DND-41 (cell line): ENCODE measurements at regions not wholly inside any gene's neighbourhood (a gene's known extent, or its start where the extent isn't known, plus 50 kb on each side); places are given as distances from the start of the nearest gene placed in this dataset.

ENCODE experiments used
- ATAC-seq: fragments of 200-7000 bp; cut with Tn5 transposase; 3 replicates; pipeline ENCODE4 v1.9.1; 2021; ENCODE audit warnings: low read depth; ENCODE audit not compliant: insufficient read depth
- DNase-seq: peaks from one replicate; pipeline ENCODE4 v3.0.0-alpha.2; 2020
- H2AFZ ChIP-seq: 2 replicates; pipeline ENCODE4 v1.6.0; 2012; ENCODE audit warnings: low read depth, low read length
- H3K27ac ChIP-seq: 2 replicates; pipeline ENCODE4 v1.5.1; 2012; ENCODE audit warnings: low read length, inconsistent platforms
- H3K27me3 ChIP-seq: fragments of 200-600 bp; sonication (generic); 2 replicates; pipeline ENCODE4 v1.6.0; 2012; ENCODE audit warnings: low read length, mild to moderate bottlenecking, inconsistent platforms; ENCODE audit not compliant: insufficient read depth, poor library complexity
- H3K36me3 ChIP-seq: 2 replicates; pipeline ENCODE4 v1.5.1; 2012; ENCODE audit warnings: low read length, inconsistent platforms; ENCODE audit not compliant: insufficient read depth
- H3K4me1 ChIP-seq: 2 replicates; pipeline ENCODE4 v1.5.1; 2012; ENCODE audit warnings: mild to moderate bottlenecking, low read length; ENCODE audit not compliant: insufficient read depth
- H3K4me2 ChIP-seq: 2 replicates; pipeline ENCODE4 v1.6.0; 2012; ENCODE audit warnings: mild to moderate bottlenecking, moderate library complexity, low read length, inconsistent platforms; ENCODE audit not compliant: insufficient read depth
- H3K4me3 ChIP-seq, 2 experiments: fragments of 200-600 bp in 1 of 2; shearing (Covaris generic) in 1 of 2; 2 replicates each; pipeline ENCODE4 v1.5.1; 2012 to 2016; ENCODE audit warnings: inconsistent platforms in 2 of 2, low read length in 2 of 2, mild to moderate bottlenecking in 2 of 2, low read depth in 1 of 2, moderate library complexity in 1 of 2
- H3K79me2 ChIP-seq: 2 replicates; pipeline ENCODE4 v1.6.0; 2012; ENCODE audit warnings: low read length, inconsistent platforms; ENCODE audit not compliant: insufficient read depth
- H3K9ac ChIP-seq: 2 replicates; pipeline ENCODE4 v1.6.0; 2012; ENCODE audit warnings: low read depth, mild to moderate bottlenecking, inconsistent platforms, low read length, moderate library complexity
- H3K9me3 ChIP-seq: 2 replicates; pipeline ENCODE4 v1.5.1; 2012; ENCODE audit warnings: low read length, moderate library complexity, mild to moderate bottlenecking, inconsistent platforms; ENCODE audit not compliant: insufficient read depth, severe bottlenecking
- H4K20me1 ChIP-seq: 2 replicates; pipeline ENCODE4 v1.6.0; 2012; ENCODE audit warnings: low read length; ENCODE audit not compliant: insufficient read depth
- EZH2 ChIP-seq: IDR thresholded peaks from 3 replicates; pipeline ENCODE4 v1.6.1; 2012; ENCODE audit warnings: borderline replicate concordance, low read depth, mild to moderate bottlenecking, moderate library complexity, low read length, inconsistent platforms; ENCODE audit not compliant: severe bottlenecking
- TF ChIP-seq, protein P1 (sequence below): IDR thresholded peaks from 2 replicates; pipeline ENCODE4 v1.5.1; 2012; ENCODE audit warnings: borderline replicate concordance, low read length, moderate library complexity, mild to moderate bottlenecking; ENCODE audit not compliant: poor library complexity, severe bottlenecking; ENCODE audit errors: extremely low read depth

DNA sequence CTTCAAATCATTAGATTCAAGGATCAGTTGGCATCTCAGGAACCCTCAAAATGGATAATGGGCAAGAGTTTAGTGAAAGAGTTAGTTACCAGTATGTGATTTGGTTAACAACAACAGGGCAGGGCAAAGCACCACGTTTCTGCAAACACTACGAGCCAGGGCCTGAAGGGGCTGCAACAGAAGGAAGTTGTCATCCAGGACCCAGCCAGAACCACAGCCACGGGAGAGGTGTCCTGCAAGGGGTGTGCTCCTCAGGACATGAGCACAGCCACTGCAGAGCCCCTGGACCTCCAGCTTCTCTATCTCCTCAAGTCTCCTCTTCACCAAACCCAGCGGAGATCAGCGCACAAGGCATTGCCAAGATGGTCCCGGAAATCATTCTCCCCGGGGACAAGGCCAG lies 173.3 kb upstream of the PIEZO2 start:
- H3K27ac ChIP-seq: no peak overlapping the region
- no peak for DNase-seq

DNA sequence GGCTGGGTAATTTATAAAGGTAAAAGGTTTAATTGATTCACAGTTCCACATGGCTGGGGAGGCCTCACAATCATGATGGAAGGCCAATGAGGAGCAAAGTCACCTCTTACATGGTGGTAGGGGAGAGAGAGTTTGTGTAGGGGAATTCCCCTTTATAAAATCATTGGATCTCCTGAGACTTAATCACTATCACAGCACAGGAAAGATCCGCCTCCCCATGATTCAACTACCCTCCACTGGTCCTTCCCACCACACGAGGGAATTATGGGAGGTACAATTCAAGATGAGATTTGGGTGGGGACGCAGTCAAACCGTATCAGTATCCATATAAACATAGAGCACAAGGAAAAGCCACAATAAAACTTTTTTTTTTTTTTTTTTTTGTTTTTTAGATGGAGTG lies 172.6 kb upstream of the PIEZO2 start:
- no peaks in the 10 kb centered on the region for H3K79me2 ChIP-seq
- H3K4me2 ChIP-seq: no peak overlapping the region
- no peak overlapping the region for H3K4me3 ChIP-seq
- no peaks in the 10 kb centered on the region for H3K9me3 ChIP-seq
- H3K27me3 ChIP-seq: no peaks in the 10 kb centered on the region
- DNase-seq: no peak
- H2AFZ ChIP-seq: no peak overlapping the region
- peaks cover 29% of the 10 kb centered on the region for H3K4me1 ChIP-seq
- no peak for ATAC-seq
- H3K36me3 ChIP-seq: no peaks in the 10 kb centered on the region
- no peak overlapping the region for H3K9ac ChIP-seq
- H3K27ac ChIP-seq: no peak overlapping the region
- H4K20me1 ChIP-seq: no peaks in the 10 kb centered on the region
- TF ChIP-seq EZH2: no peak
- TF ChIP-seq, protein P1, sequence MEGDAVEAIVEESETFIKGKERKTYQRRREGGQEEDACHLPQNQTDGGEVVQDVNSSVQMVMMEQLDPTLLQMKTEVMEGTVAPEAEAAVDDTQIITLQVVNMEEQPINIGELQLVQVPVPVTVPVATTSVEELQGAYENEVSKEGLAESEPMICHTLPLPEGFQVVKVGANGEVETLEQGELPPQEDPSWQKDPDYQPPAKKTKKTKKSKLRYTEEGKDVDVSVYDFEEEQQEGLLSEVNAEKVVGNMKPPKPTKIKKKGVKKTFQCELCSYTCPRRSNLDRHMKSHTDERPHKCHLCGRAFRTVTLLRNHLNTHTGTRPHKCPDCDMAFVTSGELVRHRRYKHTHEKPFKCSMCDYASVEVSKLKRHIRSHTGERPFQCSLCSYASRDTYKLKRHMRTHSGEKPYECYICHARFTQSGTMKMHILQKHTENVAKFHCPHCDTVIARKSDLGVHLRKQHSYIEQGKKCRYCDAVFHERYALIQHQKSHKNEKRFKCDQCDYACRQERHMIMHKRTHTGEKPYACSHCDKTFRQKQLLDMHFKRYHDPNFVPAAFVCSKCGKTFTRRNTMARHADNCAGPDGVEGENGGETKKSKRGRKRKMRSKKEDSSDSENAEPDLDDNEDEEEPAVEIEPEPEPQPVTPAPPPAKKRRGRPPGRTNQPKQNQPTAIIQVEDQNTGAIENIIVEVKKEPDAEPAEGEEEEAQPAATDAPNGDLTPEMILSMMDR: no peak

More for the DNA sequence above, 173.3 kb upstream of the PIEZO2 start:
- Histone ChIP-seq H2AFZ (no peak overlapping the region), H3K79me2 (no peaks in the 10 kb centered on the region), H3K9me3 (no peaks in the 10 kb centered on the region), H3K4me3 (no peak overlapping the region), H3K4me2 (no peak overlapping the region), H3K27me3 (no peaks in the 10 kb centered on the region), H3K4me1 (peaks cover 29% of the 10 kb centered on the region), H4K20me1 (no peaks in the 10 kb centered on the region), H3K36me3 (no peaks in the 10 kb centered on the region), H3K9ac (no peak overlapping the region)
- TF ChIP-seq, protein P1: no peak
- no peak for TF ChIP-seq EZH2
- ATAC-seq: no peak

DNA sequence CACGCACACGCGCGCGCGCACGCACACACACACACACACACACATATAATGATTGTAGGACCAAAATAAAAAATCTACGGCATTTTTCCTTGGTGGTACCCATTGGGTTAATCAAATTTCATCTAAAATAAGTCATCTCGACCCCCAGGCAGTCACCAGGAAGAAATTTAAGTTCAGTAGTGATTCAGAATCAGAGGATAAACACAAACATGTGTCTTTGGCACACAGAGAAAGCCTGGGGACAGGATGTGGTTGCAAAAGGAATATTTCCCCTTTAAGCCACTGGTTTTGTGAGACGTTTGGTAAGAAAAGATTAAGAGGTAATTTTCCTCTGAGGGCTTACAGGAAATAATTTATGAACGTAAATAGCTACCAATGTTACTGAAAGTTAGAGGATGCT lies 171.6 kb upstream of the PIEZO2 start:
- H2AFZ ChIP-seq: no peak overlapping the region
- no peaks in the 10 kb centered on the region for H3K9me3 ChIP-seq
- no peak overlapping the region for H3K4me3 ChIP-seq
- ATAC-seq (peak; percentile 82), DNase-seq (peak; percentile 47)
- no peaks in the 10 kb centered on the region for H3K36me3 ChIP-seq
- H3K27me3 ChIP-seq: no peaks in the 10 kb centered on the region
- no peak overlapping the region for H3K4me2 ChIP-seq
- H4K20me1 ChIP-seq: no peaks in the 10 kb centered on the region
- TF ChIP-seq, protein P1: no peak
- no peak for TF ChIP-seq EZH2
- peaks cover 29% of the 10 kb centered on the region for H3K4me1 ChIP-seq
- H3K9ac ChIP-seq: no peak overlapping the region
- no peak overlapping the region; the same call in 1 of the 2 replicates for H3K27ac ChIP-seq
- H3K79me2 ChIP-seq: no peaks in the 10 kb centered on the region

DNA sequence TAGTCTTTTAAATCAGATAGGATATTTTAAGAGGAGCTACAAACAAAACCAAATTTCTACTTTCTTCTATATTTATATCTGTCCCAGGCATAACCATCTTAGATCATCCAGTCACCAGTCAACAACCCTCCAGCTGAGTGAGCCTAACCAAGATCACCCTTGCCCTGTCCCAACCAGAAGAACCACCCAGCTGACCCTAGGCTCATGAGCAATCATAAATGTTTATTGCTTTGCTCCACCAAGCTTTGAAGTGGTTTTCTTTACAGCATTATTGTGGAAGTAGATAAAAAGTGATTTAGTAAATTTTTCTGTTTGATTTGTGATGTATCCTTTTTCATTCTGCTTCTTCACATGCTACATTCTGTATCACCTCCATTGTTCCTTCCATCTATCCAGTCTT lies 167.2 kb upstream of the PIEZO2 start:
- Histone ChIP-seq H3K4me3 (no peak overlapping the region), H3K9ac (no peak overlapping the region), H3K79me2 (no peaks in the 10 kb centered on the region), H2AFZ (no peak overlapping the region), H3K4me2 (no peak overlapping the region), H3K36me3 (no peaks in the 10 kb centered on the region), H3K9me3 (no peaks in the 10 kb centered on the region), H3K27me3 (no peaks in the 10 kb centered on the region), H3K27ac (no peak overlapping the region), H3K4me1 (peaks cover 15% of the 10 kb centered on the region), H4K20me1 (no peaks in the 10 kb centered on the region)
- TF ChIP-seq, protein P1: no peak
- no peak for TF ChIP-seq EZH2
- ATAC-seq (no peak), DNase-seq (no peak)
